ENCODE measurements at regions not wholly inside any gene's neighbourhood (a gene's known extent, or its start where the extent isn't known, plus 50 kb on each side); places are given as distances from the start of the nearest gene placed in this dataset.

DNA sequence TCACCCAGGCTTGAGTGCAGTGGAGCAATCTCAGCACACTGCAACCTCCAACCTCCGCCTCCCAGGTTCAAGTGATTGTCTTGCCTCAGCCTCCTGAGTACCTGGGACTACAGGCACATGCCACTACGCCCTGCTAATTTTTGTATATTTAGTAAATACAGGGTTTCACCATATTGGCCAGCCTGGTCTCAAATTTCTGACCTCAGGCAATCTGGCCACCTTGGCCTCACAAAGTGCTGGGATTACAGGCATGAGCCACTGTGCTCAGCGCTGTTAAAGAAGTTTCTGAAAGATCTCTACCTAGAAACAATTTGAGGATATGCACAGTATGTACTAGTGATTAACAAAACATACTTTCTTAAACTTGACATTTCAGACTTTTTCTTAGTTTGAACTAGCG lies 182.6 kb upstream of the ESRRG start (continued):
- TF ChIP-seq, protein P1, sequence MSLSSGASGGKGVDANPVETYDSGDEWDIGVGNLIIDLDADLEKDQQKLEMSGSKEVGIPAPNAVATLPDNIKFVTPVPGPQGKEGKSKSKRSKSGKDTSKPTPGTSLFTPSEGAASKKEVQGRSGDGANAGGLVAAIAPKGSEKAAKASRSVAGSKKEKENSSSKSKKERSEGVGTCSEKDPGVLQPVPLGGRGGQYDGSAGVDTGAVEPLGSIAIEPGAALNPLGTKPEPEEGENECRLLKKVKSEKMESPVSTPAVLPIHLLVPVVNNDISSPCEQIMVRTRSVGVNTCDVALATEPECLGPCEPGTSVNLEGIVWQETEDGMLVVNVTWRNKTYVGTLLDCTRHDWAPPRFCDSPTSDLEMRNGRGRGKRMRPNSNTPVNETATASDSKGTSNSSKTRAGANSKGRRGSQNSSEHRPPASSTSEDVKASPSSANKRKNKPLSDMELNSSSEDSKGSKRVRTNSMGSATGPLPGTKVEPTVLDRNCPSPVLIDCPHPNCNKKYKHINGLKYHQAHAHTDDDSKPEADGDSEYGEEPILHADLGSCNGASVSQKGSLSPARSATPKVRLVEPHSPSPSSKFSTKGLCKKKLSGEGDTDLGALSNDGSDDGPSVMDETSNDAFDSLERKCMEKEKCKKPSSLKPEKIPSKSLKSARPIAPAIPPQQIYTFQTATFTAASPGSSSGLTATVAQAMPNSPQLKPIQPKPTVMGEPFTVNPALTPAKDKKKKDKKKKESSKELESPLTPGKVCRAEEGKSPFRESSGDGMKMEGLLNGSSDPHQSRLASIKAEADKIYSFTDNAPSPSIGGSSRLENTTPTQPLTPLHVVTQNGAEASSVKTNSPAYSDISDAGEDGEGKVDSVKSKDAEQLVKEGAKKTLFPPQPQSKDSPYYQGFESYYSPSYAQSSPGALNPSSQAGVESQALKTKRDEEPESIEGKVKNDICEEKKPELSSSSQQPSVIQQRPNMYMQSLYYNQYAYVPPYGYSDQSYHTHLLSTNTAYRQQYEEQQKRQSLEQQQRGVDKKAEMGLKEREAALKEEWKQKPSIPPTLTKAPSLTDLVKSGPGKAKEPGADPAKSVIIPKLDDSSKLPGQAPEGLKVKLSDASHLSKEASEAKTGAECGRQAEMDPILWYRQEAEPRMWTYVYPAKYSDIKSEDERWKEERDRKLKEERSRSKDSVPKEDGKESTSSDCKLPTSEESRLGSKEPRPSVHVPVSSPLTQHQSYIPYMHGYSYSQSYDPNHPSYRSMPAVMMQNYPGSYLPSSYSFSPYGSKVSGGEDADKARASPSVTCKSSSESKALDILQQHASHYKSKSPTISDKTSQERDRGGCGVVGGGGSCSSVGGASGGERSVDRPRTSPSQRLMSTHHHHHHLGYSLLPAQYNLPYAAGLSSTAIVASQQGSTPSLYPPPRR (CRISPR knock-in tag; IDR thresholded peaks at IDR 0.05; ENCODE audit: borderline replicate concordance), result no peak
- no peak for TF ChIP-seq SMAD3 (CRISPR knock-in tag; conservative IDR thresholded peaks at IDR 0.05)
- TF ChIP-seq, protein P2, sequence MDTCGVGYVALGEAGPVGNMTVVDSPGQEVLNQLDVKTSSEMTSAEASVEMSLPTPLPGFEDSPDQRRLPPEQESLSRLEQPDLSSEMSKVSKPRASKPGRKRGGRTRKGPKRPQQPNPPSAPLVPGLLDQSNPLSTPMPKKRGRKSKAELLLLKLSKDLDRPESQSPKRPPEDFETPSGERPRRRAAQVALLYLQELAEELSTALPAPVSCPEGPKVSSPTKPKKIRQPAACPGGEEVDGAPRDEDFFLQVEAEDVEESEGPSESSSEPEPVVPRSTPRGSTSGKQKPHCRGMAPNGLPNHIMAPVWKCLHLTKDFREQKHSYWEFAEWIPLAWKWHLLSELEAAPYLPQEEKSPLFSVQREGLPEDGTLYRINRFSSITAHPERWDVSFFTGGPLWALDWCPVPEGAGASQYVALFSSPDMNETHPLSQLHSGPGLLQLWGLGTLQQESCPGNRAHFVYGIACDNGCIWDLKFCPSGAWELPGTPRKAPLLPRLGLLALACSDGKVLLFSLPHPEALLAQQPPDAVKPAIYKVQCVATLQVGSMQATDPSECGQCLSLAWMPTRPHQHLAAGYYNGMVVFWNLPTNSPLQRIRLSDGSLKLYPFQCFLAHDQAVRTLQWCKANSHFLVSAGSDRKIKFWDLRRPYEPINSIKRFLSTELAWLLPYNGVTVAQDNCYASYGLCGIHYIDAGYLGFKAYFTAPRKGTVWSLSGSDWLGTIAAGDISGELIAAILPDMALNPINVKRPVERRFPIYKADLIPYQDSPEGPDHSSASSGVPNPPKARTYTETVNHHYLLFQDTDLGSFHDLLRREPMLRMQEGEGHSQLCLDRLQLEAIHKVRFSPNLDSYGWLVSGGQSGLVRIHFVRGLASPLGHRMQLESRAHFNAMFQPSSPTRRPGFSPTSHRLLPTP (IDR thresholded peaks at IDR 0.05; ENCODE audit: borderline replicate concordance, extremely low read depth, insufficient read length), result no peak
